HepG2 (cell line): ENCODE measurements at regions not wholly inside any gene's neighbourhood (a gene's known extent, or its start where the extent isn't known, plus 50 kb on each side); places are given as distances from the start of the nearest gene placed in this dataset.
A peak's percentile ranks its signal among the peaks of the same experiment; 100 is the strongest.

ENCODE experiments used
- CREB1 ChIP-seq, 2 experiments: fragments of 450-650 bp in 1 of 2; IDR thresholded peaks; 2 replicates each; pipeline ENCODE4 v1.6.1; 2016 to 2017; ENCODE audit warnings: control low read depth in 1 of 2, mild to moderate bottlenecking in 1 of 2, missing compliant biosample characterization in 1 of 2, missing genetic modification characterization in 1 of 2
- CTCF ChIP-seq: sonication (generic); formaldehyde crosslinking; IDR thresholded peaks from 2 replicates; pipeline ENCODE4 v1.5.0; 2020; ENCODE audit warnings: mild to moderate bottlenecking, missing genetic modification reagents, moderate library complexity
- FOXA1 ChIP-seq, 2 experiments: fragments of 450-650 bp in 1 of 2; sonication (generic) in 1 of 2; formaldehyde crosslinking in 1 of 2; IDR thresholded peaks; 2 replicates each; pipeline versions ENCODE4 v1.4.0 to v1.6.1; 2016 to 2020; ENCODE audit warnings: missing genetic modification reagents in 1 of 2
- GMEB2 ChIP-seq: IDR thresholded peaks from 2 replicates; pipeline ENCODE4 v1.6.1; 2016; ENCODE audit warnings: missing biosample characterization, missing genetic modification reagents, low read depth
- GTF2F1 ChIP-seq: fragments of 150-350 bp; IDR thresholded peaks from 2 replicates; pipeline ENCODE4 v1.6.1; 2014; ENCODE audit warnings: low read length
- KDM5B ChIP-seq: sonication (generic); formaldehyde crosslinking; IDR thresholded peaks from 2 replicates; pipeline ENCODE4 v1.4.0; 2020; ENCODE audit warnings: missing genetic modification reagents, mild to moderate bottlenecking, borderline replicate concordance
- KLF13 ChIP-seq: sonication (generic); formaldehyde crosslinking; IDR thresholded peaks from 2 replicates; pipeline ENCODE4 v1.4.0; 2020; ENCODE audit warnings: mild to moderate bottlenecking, missing genetic modification reagents
- NPAS2 ChIP-seq: sonication (generic); formaldehyde crosslinking; IDR thresholded peaks from 2 replicates; pipeline ENCODE4 v1.8.0; 2022; ENCODE audit warnings: mild to moderate bottlenecking, missing genetic modification reagents, borderline replicate concordance
- SOX13 ChIP-seq, 3 experiments: fragments of 450-650 bp in 1 of 3; sonication (generic) in 1 of 3; formaldehyde crosslinking in 1 of 3; IDR thresholded peaks in 2 of 3; conservative IDR thresholded peaks in 1 of 3; 2 replicates each; pipeline versions ENCODE4 v1.5.0 to v1.6.1; 2016 to 2020; ENCODE audit warnings: antibody characterized with exemption in 1 of 3, mild to moderate bottlenecking in 1 of 3, missing compliant biosample characterization in 1 of 3, missing genetic modification reagents in 1 of 3, moderate library complexity in 1 of 3
- U2AF1 ChIP-seq: fragments of 200-400 bp; formaldehyde crosslinking; optimal IDR thresholded peaks from 2 replicates; pipeline ENCODE3; 2017; ENCODE audit warnings: mild to moderate bottlenecking, low read depth, low read length
- XRCC5 ChIP-seq: fragments of 200-400 bp; formaldehyde crosslinking; optimal IDR thresholded peaks from 2 replicates; pipeline ENCODE3; 2017; ENCODE audit warnings: mild to moderate bottlenecking, low read length
- ZBTB21 ChIP-seq: sonication (generic); formaldehyde crosslinking; IDR thresholded peaks from 2 replicates; pipeline ENCODE4 v1.4.0; 2020; ENCODE audit warnings: missing genetic modification reagents
- ZNF281 ChIP-seq: sonication (generic); formaldehyde crosslinking; IDR thresholded peaks from 2 replicates; pipeline ENCODE4 v1.4.0; 2020; ENCODE audit warnings: missing genetic modification reagents, borderline replicate concordance
- ZNF3 ChIP-seq: IDR thresholded peaks from 2 replicates; pipeline ENCODE4 v1.7.0; 2017; ENCODE audit warnings: inconsistent platforms
- ZNF720 ChIP-seq: sonication (generic); formaldehyde crosslinking; IDR thresholded peaks from 2 replicates; pipeline ENCODE4 v1.4.0; 2020; ENCODE audit warnings: missing genetic modification reagents
- ZSCAN9 ChIP-seq: IDR thresholded peaks from 2 replicates; pipeline ENCODE4 v1.6.1; 2016; ENCODE audit warnings: borderline replicate concordance
- TF ChIP-seq, protein P1 (sequence below): sonication (generic); formaldehyde crosslinking; IDR thresholded peaks from 2 replicates; pipeline ENCODE4 v1.5.0; 2020; ENCODE audit warnings: mild to moderate bottlenecking, missing genetic modification reagents
- TF ChIP-seq, protein P2 (sequence below): sonication (generic); formaldehyde crosslinking; conservative IDR thresholded peaks from 2 replicates; pipeline ENCODE4 v1.8.0; 2022; ENCODE audit warnings: low read depth, missing genetic modification reagents

DNA sequence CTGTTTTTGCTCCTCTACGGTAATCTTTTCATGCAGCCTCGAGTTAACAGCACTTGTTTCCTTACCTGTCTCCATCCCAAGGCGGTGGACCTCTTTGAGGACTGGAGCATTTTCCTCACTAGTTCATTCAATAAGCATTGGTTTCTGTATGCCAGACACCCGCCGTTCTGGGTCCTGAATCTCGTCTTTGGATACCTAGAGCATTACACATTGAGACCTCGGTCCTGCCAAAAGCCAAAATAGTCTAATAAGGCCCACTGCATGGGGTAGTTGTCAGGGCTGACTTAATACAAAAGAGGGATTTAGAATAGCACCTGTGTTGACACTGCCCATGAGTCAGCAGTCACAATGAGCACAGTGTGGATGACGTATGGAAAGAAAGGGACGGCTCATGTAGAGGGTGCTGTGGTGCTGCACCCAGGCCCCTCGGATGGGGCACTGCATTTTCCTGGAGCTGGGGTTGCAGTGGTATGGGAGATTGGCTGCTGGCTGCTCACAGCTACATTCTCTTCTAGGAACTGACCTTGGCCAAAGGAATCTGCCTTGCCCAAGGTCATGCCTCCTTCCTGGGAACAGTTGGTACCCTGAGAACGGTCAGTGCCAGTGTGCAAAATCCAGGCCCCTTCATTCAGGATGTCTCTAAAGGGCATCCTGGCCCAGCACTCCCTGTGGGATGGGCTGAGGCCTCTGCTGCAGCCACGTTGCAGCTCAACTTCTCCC lies 126.9 kb upstream of the NCK2 start (continued):
- TF ChIP-seq XRCC5 = peak; percentile 60
- TF ChIP-seq ZNF3 (CRISPR knock-in tag) = no peak
- TF ChIP-seq CTCF (CRISPR knock-in tag) = peak; percentile 24; the same call in 1 of the 2 replicates
- no peak for TF ChIP-seq ZNF720
- TF ChIP-seq NPAS2 (CRISPR knock-in tag) = no peak
- no peak for TF ChIP-seq U2AF1
- no peak for TF ChIP-seq ZNF281 (CRISPR knock-in tag)
- TF ChIP-seq CREB1 (IDR thresholded peaks at IDR 0.05) = peak; percentile 82
- TF ChIP-seq CREB1 (CRISPR knock-in tag; IDR thresholded peaks at IDR 0.05) = no peak
- TF ChIP-seq KLF13 (CRISPR knock-in tag) = no peak
- TF ChIP-seq KDM5B (CRISPR knock-in tag) = no peak
- TF ChIP-seq GTF2F1 = no peak
- TF ChIP-seq, protein P1, sequence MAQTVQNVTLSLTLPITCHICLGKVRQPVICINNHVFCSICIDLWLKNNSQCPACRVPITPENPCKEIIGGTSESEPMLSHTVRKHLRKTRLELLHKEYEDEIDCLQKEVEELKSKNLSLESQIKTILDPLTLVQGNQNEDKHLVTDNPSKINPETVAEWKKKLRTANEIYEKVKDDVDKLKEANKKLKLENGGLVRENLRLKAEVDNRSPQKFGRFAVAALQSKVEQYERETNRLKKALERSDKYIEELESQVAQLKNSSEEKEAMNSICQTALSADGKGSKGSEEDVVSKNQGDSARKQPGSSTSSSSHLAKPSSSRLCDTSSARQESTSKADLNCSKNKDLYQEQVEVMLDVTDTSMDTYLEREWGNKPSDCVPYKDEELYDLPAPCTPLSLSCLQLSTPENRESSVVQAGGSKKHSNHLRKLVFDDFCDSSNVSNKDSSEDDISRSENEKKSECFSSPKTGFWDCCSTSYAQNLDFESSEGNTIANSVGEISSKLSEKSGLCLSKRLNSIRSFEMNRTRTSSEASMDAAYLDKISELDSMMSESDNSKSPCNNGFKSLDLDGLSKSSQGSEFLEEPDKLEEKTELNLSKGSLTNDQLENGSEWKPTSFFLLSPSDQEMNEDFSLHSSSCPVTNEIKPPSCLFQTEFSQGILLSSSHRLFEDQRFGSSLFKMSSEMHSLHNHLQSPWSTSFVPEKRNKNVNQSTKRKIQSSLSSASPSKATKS = no peak
- peak; percentile 37; the same call in 1 of the 2 replicates for TF ChIP-seq ZBTB21 (CRISPR knock-in tag)
- TF ChIP-seq SOX13 (IDR thresholded peaks at IDR 0.05) = no peak
- TF ChIP-seq SOX13 (CRISPR knock-in tag; conservative IDR thresholded peaks at IDR 0.05 in 1 of 2, IDR thresholded peaks at IDR 0.05 in 1 of 2) = peak in 1 of 2 experiments; percentile 57; a peak in 1 of 4 replicates
- TF ChIP-seq ZSCAN9 (CRISPR knock-in tag) = no peak
- TF ChIP-seq GMEB2 (CRISPR knock-in tag) = no peak
- TF ChIP-seq, protein P2, sequence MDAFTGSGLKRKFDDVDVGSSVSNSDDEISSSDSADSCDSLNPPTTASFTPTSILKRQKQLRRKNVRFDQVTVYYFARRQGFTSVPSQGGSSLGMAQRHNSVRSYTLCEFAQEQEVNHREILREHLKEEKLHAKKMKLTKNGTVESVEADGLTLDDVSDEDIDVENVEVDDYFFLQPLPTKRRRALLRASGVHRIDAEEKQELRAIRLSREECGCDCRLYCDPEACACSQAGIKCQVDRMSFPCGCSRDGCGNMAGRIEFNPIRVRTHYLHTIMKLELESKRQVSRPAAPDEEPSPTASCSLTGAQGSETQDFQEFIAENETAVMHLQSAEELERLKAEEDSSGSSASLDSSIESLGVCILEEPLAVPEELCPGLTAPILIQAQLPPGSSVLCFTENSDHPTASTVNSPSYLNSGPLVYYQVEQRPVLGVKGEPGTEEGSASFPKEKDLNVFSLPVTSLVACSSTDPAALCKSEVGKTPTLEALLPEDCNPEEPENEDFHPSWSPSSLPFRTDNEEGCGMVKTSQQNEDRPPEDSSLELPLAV (CRISPR knock-in tag) = no peak
- TF ChIP-seq FOXA1 (IDR thresholded peaks at IDR 0.05) = no peak
- TF ChIP-seq FOXA1 (CRISPR knock-in tag; IDR thresholded peaks at IDR 0.05) = peak; percentile 76
